HEK293 (cell line): ENCODE measurements at regions not wholly inside any gene's neighbourhood (a gene's known extent, or its start where the extent isn't known, plus 50 kb on each side); places are given as distances from the start of the nearest gene placed in this dataset.

Source experiments
- BCL11B ChIP-seq: fragments of 450-650 bp; formaldehyde crosslinking; IDR thresholded peaks from 2 replicates; pipeline ENCODE4 v1.5.1; 2016; ENCODE audit warnings: low read depth, missing biosample characterization, missing genetic modification characterization
- EGR2 ChIP-seq: fragments of 450-650 bp; formaldehyde crosslinking; IDR thresholded peaks from 2 replicates; pipeline ENCODE4 v1.5.1; 2016; ENCODE audit warnings: low read depth, missing biosample characterization, missing genetic modification characterization
- HOXD13 ChIP-seq: sonication (generic); formaldehyde crosslinking; IDR thresholded peaks from 2 replicates; pipeline ENCODE4 v1.8.0; 2022; ENCODE audit warnings: missing genetic modification reagents, borderline replicate concordance
- ZFP3 ChIP-seq: fragments of 450-650 bp; formaldehyde crosslinking; IDR thresholded peaks from 2 replicates; pipeline ENCODE4 v1.5.1; 2016; ENCODE audit warnings: low read depth, missing biosample characterization, missing genetic modification characterization
- ZNF248 ChIP-seq: fragments of 450-650 bp; formaldehyde crosslinking; IDR thresholded peaks from 2 replicates; pipeline ENCODE4 v1.5.1; 2017; ENCODE audit warnings: missing biosample characterization, missing genetic modification characterization
- ZNF266 ChIP-seq: fragments of 450-650 bp; formaldehyde crosslinking; IDR thresholded peaks from 2 replicates; pipeline ENCODE4 v1.5.1; 2016; ENCODE audit warnings: missing biosample characterization, missing genetic modification characterization, low read depth
- ZNF473 ChIP-seq: fragments of 450-650 bp; formaldehyde crosslinking; IDR thresholded peaks from 2 replicates; pipeline ENCODE4 v1.5.1; 2017; ENCODE audit warnings: missing biosample characterization, missing genetic modification characterization
- ZNF521 ChIP-seq: fragments of 450-650 bp; formaldehyde crosslinking; IDR thresholded peaks from 2 replicates; pipeline ENCODE4 v1.5.1; 2017; ENCODE audit warnings: missing biosample characterization, mild to moderate bottlenecking, missing genetic modification characterization
- ZNF76 ChIP-seq: fragments of 450-650 bp; formaldehyde crosslinking; IDR thresholded peaks from 2 replicates; pipeline ENCODE4; 2016; ENCODE audit warnings: low read depth, missing biosample characterization, missing genetic modification characterization, borderline replicate concordance
- TF ChIP-seq, protein P1 (sequence below): fragments of 450-650 bp; formaldehyde crosslinking; IDR thresholded peaks from 2 replicates; pipeline ENCODE4 v1.5.1; 2016; ENCODE audit warnings: missing biosample characterization, missing genetic modification characterization, borderline replicate concordance
- TF ChIP-seq, protein P2 (sequence below): fragments of 450-650 bp; formaldehyde crosslinking; IDR thresholded peaks from 2 replicates; pipeline ENCODE4 v1.5.1; 2016; ENCODE audit warnings: missing biosample characterization, missing genetic modification characterization
- TF ChIP-seq, protein P3 (sequence below): fragments of 450-650 bp; formaldehyde crosslinking; IDR thresholded peaks from 2 replicates; pipeline ENCODE4 v1.5.1; 2016; ENCODE audit warnings: missing biosample characterization, missing genetic modification characterization
- TF ChIP-seq, protein P4 (sequence below): fragments of 450-650 bp; formaldehyde crosslinking; IDR thresholded peaks from 2 replicates; pipeline ENCODE4 v1.5.1; 2016; ENCODE audit warnings: missing biosample characterization, missing genetic modification characterization
- TF ChIP-seq, protein P5 (sequence below): fragments of 450-650 bp; formaldehyde crosslinking; IDR thresholded peaks from 2 replicates; pipeline ENCODE4 v1.5.1; 2016; ENCODE audit warnings: missing biosample characterization, missing genetic modification characterization
- TF ChIP-seq, protein P6 (sequence below): fragments of 450-650 bp; formaldehyde crosslinking; IDR thresholded peaks from 2 replicates; pipeline ENCODE4 v1.5.1; 2017; ENCODE audit warnings: missing biosample characterization, mild to moderate bottlenecking, missing genetic modification characterization, moderate library complexity

DNA sequence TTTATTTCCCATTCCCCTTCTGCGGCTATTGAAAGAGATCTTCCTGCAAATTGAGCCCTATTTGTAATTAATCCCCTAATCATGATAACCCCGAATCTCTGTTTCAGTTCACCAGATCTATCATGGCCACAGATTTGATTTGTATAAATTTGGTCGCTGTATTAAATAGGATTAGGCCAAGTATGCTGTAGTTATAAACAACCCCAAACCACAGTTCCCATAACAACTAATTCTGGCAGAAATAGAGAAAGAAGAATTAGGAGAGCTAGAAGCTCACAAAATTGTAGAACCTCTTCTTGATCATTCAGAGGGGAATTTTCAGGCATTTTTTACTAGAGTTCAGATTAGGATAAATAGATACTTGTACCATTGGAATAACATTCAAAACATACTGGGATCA is 433.7 kb upstream of the TNP1 start (continued):
- TF ChIP-seq, protein P1, sequence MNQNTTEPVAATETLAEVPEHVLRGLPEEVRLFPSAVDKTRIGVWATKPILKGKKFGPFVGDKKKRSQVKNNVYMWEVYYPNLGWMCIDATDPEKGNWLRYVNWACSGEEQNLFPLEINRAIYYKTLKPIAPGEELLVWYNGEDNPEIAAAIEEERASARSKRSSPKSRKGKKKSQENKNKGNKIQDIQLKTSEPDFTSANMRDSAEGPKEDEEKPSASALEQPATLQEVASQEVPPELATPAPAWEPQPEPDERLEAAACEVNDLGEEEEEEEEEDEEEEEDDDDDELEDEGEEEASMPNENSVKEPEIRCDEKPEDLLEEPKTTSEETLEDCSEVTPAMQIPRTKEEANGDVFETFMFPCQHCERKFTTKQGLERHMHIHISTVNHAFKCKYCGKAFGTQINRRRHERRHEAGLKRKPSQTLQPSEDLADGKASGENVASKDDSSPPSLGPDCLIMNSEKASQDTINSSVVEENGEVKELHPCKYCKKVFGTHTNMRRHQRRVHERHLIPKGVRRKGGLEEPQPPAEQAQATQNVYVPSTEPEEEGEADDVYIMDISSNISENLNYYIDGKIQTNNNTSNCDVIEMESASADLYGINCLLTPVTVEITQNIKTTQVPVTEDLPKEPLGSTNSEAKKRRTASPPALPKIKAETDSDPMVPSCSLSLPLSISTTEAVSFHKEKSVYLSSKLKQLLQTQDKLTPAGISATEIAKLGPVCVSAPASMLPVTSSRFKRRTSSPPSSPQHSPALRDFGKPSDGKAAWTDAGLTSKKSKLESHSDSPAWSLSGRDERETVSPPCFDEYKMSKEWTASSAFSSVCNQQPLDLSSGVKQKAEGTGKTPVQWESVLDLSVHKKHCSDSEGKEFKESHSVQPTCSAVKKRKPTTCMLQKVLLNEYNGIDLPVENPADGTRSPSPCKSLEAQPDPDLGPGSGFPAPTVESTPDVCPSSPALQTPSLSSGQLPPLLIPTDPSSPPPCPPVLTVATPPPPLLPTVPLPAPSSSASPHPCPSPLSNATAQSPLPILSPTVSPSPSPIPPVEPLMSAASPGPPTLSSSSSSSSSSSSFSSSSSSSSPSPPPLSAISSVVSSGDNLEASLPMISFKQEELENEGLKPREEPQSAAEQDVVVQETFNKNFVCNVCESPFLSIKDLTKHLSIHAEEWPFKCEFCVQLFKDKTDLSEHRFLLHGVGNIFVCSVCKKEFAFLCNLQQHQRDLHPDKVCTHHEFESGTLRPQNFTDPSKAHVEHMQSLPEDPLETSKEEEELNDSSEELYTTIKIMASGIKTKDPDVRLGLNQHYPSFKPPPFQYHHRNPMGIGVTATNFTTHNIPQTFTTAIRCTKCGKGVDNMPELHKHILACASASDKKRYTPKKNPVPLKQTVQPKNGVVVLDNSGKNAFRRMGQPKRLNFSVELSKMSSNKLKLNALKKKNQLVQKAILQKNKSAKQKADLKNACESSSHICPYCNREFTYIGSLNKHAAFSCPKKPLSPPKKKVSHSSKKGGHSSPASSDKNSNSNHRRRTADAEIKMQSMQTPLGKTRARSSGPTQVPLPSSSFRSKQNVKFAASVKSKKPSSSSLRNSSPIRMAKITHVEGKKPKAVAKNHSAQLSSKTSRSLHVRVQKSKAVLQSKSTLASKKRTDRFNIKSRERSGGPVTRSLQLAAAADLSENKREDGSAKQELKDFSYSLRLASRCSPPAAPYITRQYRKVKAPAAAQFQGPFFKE (tag by site-specific recombination), result no peak
- TF ChIP-seq, protein P2, sequence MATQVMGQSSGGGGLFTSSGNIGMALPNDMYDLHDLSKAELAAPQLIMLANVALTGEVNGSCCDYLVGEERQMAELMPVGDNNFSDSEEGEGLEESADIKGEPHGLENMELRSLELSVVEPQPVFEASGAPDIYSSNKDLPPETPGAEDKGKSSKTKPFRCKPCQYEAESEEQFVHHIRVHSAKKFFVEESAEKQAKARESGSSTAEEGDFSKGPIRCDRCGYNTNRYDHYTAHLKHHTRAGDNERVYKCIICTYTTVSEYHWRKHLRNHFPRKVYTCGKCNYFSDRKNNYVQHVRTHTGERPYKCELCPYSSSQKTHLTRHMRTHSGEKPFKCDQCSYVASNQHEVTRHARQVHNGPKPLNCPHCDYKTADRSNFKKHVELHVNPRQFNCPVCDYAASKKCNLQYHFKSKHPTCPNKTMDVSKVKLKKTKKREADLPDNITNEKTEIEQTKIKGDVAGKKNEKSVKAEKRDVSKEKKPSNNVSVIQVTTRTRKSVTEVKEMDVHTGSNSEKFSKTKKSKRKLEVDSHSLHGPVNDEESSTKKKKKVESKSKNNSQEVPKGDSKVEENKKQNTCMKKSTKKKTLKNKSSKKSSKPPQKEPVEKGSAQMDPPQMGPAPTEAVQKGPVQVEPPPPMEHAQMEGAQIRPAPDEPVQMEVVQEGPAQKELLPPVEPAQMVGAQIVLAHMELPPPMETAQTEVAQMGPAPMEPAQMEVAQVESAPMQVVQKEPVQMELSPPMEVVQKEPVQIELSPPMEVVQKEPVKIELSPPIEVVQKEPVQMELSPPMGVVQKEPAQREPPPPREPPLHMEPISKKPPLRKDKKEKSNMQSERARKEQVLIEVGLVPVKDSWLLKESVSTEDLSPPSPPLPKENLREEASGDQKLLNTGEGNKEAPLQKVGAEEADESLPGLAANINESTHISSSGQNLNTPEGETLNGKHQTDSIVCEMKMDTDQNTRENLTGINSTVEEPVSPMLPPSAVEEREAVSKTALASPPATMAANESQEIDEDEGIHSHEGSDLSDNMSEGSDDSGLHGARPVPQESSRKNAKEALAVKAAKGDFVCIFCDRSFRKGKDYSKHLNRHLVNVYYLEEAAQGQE (tag by site-specific recombination), result no peak
- no peak for TF ChIP-seq ZNF76
- TF ChIP-seq, protein P3, sequence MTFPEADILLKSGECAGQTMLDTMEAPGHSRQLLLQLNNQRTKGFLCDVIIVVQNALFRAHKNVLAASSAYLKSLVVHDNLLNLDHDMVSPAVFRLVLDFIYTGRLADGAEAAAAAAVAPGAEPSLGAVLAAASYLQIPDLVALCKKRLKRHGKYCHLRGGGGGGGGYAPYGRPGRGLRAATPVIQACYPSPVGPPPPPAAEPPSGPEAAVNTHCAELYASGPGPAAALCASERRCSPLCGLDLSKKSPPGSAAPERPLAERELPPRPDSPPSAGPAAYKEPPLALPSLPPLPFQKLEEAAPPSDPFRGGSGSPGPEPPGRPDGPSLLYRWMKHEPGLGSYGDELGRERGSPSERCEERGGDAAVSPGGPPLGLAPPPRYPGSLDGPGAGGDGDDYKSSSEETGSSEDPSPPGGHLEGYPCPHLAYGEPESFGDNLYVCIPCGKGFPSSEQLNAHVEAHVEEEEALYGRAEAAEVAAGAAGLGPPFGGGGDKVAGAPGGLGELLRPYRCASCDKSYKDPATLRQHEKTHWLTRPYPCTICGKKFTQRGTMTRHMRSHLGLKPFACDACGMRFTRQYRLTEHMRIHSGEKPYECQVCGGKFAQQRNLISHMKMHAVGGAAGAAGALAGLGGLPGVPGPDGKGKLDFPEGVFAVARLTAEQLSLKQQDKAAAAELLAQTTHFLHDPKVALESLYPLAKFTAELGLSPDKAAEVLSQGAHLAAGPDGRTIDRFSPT, result no peak
- TF ChIP-seq, protein P4, sequence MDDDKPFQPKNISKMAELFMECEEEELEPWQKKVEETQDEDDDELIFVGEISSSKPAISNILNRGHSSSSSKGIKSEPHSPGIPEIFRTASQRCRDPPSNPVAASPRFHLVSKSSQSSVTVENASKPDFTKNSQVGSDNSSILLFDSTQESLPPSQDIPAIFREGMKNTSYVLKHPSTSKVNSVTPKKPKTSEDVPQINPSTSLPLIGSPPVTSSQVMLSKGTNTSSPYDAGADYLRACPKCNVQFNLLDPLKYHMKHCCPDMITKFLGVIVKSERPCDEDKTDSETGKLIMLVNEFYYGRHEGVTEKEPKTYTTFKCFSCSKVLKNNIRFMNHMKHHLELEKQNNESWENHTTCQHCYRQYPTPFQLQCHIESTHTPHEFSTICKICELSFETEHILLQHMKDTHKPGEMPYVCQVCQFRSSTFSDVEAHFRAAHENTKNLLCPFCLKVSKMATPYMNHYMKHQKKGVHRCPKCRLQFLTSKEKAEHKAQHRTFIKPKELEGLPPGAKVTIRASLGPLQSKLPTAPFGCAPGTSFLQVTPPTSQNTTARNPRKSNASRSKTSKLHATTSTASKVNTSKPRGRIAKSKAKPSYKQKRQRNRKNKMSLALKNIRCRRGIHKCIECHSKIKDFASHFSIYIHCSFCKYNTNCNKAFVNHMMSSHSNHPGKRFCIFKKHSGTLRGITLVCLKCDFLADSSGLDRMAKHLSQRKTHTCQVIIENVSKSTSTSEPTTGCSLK (tag by site-specific recombination), result no peak
- TF ChIP-seq, protein P5, sequence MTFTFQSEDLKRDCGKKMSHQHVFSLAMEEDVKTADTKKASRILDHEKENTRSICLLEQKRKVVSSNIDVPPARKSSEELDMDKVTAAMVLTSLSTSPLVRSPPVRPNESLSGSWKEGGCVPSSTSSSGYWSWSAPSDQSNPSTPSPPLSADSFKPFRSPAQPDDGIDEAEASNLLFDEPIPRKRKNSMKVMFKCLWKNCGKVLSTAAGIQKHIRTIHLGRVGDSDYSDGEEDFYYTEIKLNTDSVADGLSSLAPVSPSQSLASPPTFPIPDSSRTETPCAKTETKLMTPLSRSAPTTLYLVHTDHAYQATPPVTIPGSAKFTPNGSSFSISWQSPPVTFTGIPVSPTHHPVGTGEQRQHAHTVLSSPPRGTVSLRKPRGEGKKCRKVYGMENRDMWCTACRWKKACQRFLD, result no peak
- no peak for TF ChIP-seq BCL11B (tag by site-specific recombination)
- no peak for TF ChIP-seq EGR2 (tag by site-specific recombination)
- no peak for TF ChIP-seq ZFP3 (tag by site-specific recombination)
- no peak for TF ChIP-seq ZNF473 (tag by site-specific recombination)
- no peak for TF ChIP-seq ZNF521
- TF ChIP-seq ZNF248 (tag by site-specific recombination), result no peak
- no peak for TF ChIP-seq ZNF266 (tag by site-specific recombination)
- no peak for TF ChIP-seq HOXD13 (CRISPR knock-in tag)
- TF ChIP-seq, protein P6, sequence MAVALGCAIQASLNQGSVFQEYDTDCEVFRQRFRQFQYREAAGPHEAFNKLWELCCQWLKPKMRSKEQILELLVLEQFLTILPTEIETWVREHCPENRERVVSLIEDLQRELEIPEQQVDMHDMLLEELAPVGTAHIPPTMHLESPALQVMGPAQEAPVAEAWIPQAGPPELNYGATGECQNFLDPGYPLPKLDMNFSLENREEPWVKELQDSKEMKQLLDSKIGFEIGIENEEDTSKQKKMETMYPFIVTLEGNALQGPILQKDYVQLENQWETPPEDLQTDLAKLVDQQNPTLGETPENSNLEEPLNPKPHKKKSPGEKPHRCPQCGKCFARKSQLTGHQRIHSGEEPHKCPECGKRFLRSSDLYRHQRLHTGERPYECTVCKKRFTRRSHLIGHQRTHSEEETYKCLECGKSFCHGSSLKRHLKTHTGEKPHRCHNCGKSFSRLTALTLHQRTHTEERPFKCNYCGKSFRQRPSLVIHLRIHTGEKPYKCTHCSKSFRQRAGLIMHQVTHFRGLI (tag by site-specific recombination), result no peak
- TF ChIP-seq, all 188 proteins: peak for 0
